ENCODE measurements at regions not wholly inside any gene's neighbourhood (a gene's known extent, or its start where the extent isn't known, plus 50 kb on each side); places are given as distances from the start of the nearest gene placed in this dataset.

GRCh38 chr2:216557413-216557812 lies 58.8 kb downstream of the RPL37A start:
- DNase-seq (ENCODE audit: low read depth in 1 of 2, low spot score in 2 of 2) = no peak
- TF ChIP-seq MAX (IDR thresholded peaks at IDR 0.05) = peak; percentile 84
- TF ChIP-seq, protein P1, sequence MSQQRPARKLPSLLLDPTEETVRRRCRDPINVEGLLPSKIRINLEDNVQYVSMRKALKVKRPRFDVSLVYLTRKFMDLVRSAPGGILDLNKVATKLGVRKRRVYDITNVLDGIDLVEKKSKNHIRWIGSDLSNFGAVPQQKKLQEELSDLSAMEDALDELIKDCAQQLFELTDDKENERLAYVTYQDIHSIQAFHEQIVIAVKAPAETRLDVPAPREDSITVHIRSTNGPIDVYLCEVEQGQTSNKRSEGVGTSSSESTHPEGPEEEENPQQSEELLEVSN (IDR thresholded peaks at IDR 0.05) = 0 out of 2 replicates have a peak, but pooled peaks have one; percentile 42

More at GRCh38 chr2:216557413-216557812, 58.8 kb downstream of the RPL37A start:
- peak overlapping the region; percentile 69; the same call in 1 of the 2 replicates for H4K8ac ChIP-seq (ENCODE audit: extremely low read depth, insufficient read depth, low read length)
- H2AFZ ChIP-seq (ENCODE audit: low read length) = no peak overlapping the region
- H2BK15ac ChIP-seq (ENCODE audit: low read length) = 0 out of 2 replicates have a peak overlapping the region, but pooled peaks have one; percentile 5
- H3K9me3 ChIP-seq (ENCODE audit: insufficient read depth in 2 of 2, low read depth in 1 of 2, low read length in 1 of 2) = no peaks in the 10 kb centered on the region
- H3K14ac ChIP-seq (ENCODE audit: insufficient read length) = no peak overlapping the region
- 70% methylated on average over 7 of the region's 7 CpGs; no CpG with 5 or more reads in 1 of the 2 experiments for WGBS, 2 experiments (ENCODE audit: extremely low coverage in 1 of 2, insufficient coverage in 1 of 2, insufficient read length in 1 of 2, insufficient replicate concordance in 2 of 2, low coverage in 1 of 2, low lambda C conversion rate in 2 of 2, missing lambda C conversion rate in 1 of 2)
- no peaks in the 10 kb centered on the region for H3K36me3 ChIP-seq (ENCODE audit: control insufficient read depth in 2 of 4, insufficient read depth in 4 of 4, low read length in 3 of 4)
- no peaks in the 10 kb centered on the region for H4K20me1 ChIP-seq (replicated peaks in 1 of 2; ENCODE audit: control insufficient read depth in 1 of 2, insufficient read depth in 2 of 2, low read length in 2 of 2)
- no peak overlapping the region for H3K9ac ChIP-seq (replicated peaks in 1 of 4; ENCODE audit: extremely low read depth in 1 of 4, low read depth in 3 of 4, low read length in 3 of 4)
- no peak overlapping the region for H3K4ac ChIP-seq (replicated peaks; ENCODE audit: insufficient read length, low read depth, low read length)
- H3K23me2 ChIP-seq (ENCODE audit: low read depth, low read length) = no peaks in the 10 kb centered on the region
- H3K79me1 ChIP-seq (ENCODE audit: low read depth, low read length) = no peaks in the 10 kb centered on the region
- peak overlapping the region; percentile 34; the same call in 1 of the 2 replicates for H2BK20ac ChIP-seq (ENCODE audit: low read length)
- no peak for FAIRE-seq
- no peak overlapping the region for H3K4me3 ChIP-seq (ENCODE audit: extremely low read depth in 1 of 4, insufficient read depth in 2 of 4, low read depth in 3 of 4, low read length in 4 of 4)
- peak overlapping the region; percentile 71; the same call in 1 of the 2 replicates for H3K18ac ChIP-seq (ENCODE audit: extremely low read depth, low read length)
- H3K4me1 ChIP-seq (replicated peaks in 1 of 4; ENCODE audit: control insufficient read depth in 3 of 4, insufficient read depth in 4 of 4, low read length in 3 of 4) = peaks cover 5 to 16% (median 9%) of the 10 kb centered on the region in 4 experiments
- POLR2A ChIA-PET (ENCODE audit: partially characterized antibody) = interaction anchor here (0.7 to 1.8 kb wide), 4 partner anchors 24 to 75 kb away, joined by 3 to 7 read pairs (median 4); partner anchors contain the start of gene RPL37A
- H3K23ac ChIP-seq (ENCODE audit: insufficient read length) = no peak overlapping the region
- H3K79me2 ChIP-seq (ENCODE audit: control insufficient read depth in 1 of 2, insufficient read depth in 2 of 2, low read length in 2 of 2) = no peaks in the 10 kb centered on the region
- H3K4me2 ChIP-seq (ENCODE audit: insufficient read depth in 1 of 2, low read depth in 2 of 2, low read length in 2 of 2) = no peak overlapping the region
- H4K91ac ChIP-seq (replicated peaks; ENCODE audit: insufficient read length, low read length) = no peak overlapping the region
- CTCF ChIA-PET (ENCODE audit: partially characterized antibody) = interaction anchor here (1.0 to 1.8 kb wide), 8 partner anchors 9 to 107 kb away, joined by 3 to 14 read pairs (median 4); no protein-coding TSS in a partner anchor
- no peak overlapping the region for H3K27ac ChIP-seq (ENCODE audit: low read depth, low read length)
- no peak overlapping the region for H3K56ac ChIP-seq (replicated peaks; ENCODE audit: insufficient read length, low read depth, low read length)
- H2AK5ac ChIP-seq (ENCODE audit: low read depth, low read length) = no peak overlapping the region
- H2BK120ac ChIP-seq (replicated peaks; ENCODE audit: low read depth, low read length) = no peak overlapping the region
- peak overlapping the region; percentile 73; the same call in 1 of the 2 replicates for H2BK5ac ChIP-seq (ENCODE audit: low read depth, low read length)
- no peaks in the 10 kb centered on the region for H3K27me3 ChIP-seq (replicated peaks in 1 of 4; ENCODE audit: control insufficient read depth in 3 of 4, extremely low read depth in 1 of 4, insufficient read depth in 3 of 4, low read length in 3 of 4)
- H2BK12ac ChIP-seq (ENCODE audit: low read depth, low read length) = peak overlapping the region; percentile 92; the same call in 1 of the 2 replicates
- H4K5ac ChIP-seq (ENCODE audit: insufficient read length, low read depth, low read length) = no peak overlapping the region
